ENCODE measurements at regions not wholly inside any gene's neighbourhood (a gene's known extent, or its start where the extent isn't known, plus 50 kb on each side); places are given as distances from the start of the nearest gene placed in this dataset.

DNA sequence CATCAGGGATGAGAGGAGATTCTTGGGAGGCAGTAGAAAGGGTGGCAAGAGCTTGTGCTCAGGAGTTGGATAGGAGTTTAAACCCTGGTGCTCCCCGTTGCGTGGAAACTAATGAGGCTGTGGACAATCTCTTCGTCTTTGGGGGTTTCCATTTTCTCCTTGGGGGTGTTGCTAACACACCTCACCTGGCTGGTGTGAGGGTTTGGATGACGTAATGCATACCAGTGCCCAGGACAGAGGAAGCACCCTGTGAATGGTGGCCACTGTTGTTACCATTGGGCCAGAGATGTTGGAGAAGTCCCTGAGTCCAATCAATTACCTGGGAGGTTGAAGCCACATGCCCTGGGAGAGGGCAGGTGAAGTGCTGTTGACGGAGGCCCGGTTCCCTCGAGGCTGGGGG, 146.5 kb downstream of the URI1 start:
- TF ChIP-seq CTCF (IDR thresholded peaks at IDR 0.05) (no peak), POLR2A (IDR thresholded peaks at IDR 0.05) (no peak)

Measured in lower leg skin (tissue), 3 donors.